Stimulated activated CD8-positive, alpha-beta memory T cell treated with anti-CD3 and anti-CD28 coated beads, Interleukin-4, amount 100 ng/mL, for 24 hours (primary cell): ENCODE measurements at regions not wholly inside any gene's neighbourhood (a gene's known extent, or its start where the extent isn't known, plus 50 kb on each side); places are given as distances from the start of the nearest gene placed in this dataset.

ENCODE experiments used
- DNase-seq: peaks from one replicate; pipeline ENCODE4 v3.0.0-alpha.2; 2020; ENCODE audit warnings: low read depth

DNA sequence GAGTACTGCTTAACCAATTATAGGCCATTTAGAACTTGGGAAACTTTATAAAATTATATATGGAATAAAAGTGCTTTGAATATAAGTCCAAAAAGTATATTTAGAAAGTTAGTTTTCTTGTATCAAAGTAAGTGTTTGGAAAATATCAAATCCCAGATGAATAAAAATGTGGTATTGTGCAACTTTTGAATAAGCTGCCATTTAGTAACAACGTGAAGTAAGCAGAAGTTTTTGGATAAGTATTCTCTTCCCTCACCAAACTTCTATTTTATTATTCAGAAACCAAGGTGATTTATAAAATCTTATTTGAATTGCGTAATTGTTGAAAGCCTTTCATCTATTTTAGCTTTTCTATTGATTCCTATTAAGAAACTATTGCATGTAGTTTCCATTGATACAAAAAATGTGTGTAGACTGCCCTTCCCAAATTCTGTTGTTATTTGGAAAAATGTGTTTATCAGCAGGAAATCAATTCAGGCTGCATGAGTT lies 806.2 kb downstream of the NSUN3 start:
- no peak for DNase-seq

DNA sequence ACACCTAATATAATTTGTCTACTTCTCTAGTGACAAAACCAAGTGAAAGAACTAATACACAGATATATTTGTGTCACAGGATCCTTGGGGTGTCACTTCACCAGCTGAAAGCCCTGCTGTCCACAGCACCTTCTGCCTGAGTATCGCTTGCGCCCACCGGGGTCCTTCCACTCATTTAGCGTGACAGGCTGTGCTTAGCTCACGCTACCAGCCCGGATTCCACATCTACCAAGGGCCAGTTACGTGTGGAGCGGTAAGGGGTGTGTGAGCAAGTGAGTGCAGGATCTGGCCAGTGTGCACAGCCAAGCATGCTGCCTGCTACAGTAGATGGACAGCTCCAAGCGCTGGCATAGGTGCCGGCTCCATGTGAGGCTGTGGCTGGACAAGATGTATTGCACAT lies 810.9 kb downstream of the NSUN3 start:
- no peak for DNase-seq

DNA sequence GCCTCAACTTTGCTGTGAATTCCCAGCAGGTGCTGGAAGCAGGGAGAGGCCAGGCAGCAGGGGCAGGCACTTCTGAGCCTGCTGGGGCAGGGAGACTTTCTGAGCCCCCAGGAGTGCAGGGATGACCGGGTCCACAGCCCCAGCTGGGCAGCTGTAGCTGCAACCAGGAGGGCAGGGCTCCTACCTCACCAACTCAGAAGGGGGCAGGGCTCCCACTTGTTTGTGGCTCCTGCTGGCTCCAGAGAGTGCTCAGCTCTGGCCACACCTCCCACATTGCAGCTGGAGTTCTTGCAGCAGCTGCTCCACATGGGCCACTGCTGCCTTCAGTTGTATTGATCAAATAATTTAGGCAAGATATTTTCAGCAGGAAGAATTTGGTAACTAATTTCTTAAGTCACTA lies 812.3 kb downstream of the NSUN3 start:
- DNase-seq, result no peak

DNA sequence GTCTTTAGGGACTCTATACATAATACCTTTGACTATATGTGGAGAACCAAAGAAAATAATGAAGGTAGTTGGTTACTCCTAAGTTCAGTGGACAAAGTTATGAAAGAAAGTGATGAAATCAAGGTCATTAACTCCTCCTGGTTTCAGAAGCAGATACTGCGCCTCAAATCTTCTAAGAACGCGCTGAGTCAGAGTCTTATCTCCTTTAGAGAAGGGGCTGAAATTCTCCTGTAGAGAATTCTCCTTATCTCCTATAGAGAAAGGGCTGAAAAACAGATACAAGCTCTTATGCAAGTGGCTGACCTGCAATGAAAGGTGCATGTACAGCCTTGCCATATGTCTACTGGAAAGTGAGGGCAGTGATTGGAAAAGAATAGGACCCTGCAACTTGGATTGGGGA lies 824.2 kb downstream of the NSUN3 start:
- no peak for DNase-seq

DNA sequence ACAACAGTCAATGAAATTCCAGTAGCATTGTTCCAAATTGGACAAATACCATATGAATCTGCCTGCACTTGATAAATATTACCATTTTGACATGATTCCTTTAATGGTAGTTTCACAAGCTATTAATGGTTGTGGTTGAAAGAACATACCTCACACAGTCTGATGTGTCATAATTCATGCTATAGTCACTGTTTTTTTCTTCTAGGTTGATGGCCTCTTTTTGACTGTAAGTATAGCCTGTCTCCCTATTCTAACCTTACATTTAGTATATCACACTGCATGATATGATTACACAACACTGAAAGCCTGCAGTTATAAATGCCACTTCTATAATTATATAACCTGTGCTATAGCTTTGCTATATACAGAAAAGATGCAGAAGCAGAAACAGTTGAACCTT lies 834.1 kb downstream of the NSUN3 start:
- no peak for DNase-seq

DNA sequence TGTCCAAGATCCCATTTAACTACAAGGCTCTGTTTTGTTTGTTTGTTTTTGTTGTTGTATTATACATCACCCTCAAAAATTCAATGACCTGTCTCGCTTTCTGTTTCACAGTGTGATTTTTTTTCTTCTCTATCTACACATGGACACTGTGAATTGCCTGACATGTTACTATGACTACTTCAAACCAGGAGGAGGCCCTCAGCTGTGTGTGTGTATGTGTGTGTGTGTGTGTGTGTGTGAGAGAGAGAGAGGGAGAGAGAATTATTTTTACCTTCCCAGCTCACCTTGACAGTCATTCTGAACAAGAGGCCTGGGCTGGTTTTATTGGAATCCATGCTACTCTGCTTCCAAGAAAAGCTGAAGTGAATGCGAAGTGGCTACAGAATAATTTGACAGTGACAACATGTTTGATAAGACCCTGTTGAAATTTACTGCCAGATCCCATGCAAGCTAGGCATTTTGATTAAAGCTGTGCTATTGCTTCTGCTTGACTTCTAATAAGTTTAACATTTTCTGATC lies 841.4 kb downstream of the NSUN3 start:
- no peak for DNase-seq

DNA sequence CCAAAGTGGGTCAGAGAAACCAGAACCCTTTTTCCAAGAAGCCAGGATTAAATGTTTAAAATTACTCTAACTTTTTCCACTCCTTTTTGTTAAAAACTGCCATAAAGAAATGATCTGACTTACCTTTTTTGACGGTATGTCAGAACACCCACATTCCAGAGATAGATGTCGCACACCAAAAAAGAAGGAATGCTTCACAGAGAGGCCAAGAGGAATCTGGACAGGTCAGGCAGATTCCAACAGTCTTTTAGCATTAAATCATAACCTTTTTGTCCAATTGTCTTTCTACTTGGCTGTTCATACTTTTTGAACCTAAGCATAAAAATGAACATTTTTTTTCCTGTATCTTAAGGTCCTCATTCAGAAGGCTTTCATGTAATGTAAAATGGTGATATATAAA lies 846.9 kb downstream of the NSUN3 start:
- no peak for DNase-seq

DNA sequence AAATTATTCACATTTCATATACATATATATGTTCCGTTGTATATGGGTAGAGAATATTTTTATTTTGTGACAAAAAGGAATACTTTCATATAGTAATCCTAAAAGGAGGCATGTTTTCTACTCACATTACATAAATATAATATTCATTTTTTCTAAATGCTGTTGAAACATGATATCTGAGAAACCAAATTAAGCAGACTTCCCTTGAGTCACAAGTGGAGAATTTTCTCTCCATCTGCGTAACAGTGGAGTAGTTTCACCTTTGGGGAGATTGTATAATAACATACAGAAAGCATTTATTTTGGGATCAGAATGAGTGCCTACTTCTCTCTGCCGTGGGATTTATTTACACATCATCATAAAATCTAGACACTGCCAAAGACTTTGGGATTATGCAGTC lies 849.8 kb downstream of the NSUN3 start:
- DNase-seq, result no peak

DNA sequence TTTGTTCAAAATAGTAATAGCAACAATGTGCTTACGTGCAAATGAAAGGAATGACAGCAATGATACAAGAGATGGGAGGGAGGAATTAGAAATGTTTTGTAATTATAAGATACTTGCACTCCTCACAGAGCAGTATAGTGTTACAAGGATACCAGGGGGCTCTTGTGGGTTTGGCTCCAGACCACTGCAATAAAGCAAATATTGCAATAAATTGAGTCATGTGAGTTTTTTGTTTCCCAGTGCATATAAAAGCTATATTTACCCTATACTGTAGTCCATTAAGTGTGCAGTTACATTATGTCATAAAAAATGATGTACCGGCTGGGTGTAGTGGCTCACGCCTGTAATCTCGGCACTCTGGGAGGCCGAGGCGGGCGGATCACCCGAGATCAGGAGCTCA lies 864.3 kb downstream of the NSUN3 start:
- no peak for DNase-seq

DNA sequence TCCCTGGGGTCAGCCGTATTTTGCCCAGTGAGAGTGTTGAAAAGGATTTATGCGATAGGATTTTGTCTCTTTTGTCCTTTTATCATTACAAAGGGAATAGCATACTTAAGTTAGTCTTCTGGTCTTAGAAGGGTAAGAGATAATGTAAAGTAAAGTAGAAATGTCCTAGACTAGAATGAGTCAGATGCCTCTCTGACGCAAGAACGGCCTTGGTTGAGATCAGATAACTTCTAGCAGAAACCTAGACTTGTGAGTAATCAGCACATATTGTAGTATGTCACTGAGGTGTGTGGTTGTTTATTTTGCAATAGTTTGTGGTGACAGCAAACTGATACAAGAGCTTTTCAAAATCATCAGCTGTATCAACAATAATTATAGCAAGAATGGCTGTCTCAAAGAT lies 866.1 kb downstream of the NSUN3 start:
- no peak for DNase-seq

DNA sequence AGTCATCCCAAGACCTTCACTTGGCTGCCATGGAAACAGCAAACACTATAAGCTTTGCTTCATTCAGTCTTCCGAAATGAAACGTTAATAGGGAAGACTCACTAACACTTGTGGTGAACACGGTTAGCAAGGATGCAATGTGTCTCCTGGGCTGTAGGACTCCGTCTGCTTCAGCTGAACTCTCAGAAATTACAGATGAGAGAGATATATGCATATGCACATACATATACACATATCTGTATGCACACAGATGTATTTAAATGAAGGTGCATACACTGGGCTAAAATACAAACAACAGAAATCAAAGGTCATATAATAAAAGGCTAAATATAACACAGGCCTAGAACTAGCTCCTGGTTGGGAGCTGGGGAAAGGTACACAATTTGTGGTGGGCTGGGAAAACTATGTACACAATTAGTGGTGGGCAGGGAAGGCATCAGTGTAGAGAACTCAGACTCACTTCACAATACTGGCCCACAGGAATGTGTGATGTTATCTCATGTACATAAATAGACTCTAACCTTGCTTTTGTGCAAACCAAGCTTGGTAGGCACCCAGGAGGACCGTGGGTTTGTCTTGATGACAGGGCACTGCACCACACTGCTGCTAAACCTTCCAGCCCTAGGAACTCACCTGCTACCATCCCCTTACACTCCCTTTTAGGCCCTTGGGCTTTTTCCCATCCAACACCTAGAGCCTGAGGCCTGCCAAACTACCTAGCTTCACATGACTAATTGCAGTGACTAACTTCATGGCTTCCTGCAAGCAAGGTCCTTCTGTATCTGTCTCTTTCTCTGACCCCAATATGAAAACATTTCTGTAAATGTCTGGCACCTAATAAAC lies 873.1 kb downstream of the NSUN3 start:
- no peak for DNase-seq

DNA sequence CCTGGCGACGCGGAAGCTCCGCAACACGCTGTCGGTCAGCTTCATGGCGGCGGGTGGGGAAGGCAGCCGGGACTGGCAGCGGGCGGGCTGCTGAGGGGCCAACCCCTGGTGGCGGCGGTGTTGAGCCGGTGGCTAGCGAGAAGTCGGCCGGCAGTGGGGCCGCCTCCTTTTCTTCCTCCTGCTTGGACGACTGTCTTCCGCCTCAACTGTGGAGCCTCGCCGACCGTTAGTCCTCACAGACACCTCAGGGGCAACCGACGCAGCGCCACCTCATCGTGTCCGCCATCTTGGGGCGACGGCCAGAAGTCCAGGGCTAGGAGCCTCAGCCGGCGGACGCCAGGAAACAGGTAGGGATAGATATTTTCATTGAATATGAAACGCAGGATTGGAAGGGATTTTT lies 875.1 kb downstream of the NSUN3 start:
- no peak for DNase-seq

DNA sequence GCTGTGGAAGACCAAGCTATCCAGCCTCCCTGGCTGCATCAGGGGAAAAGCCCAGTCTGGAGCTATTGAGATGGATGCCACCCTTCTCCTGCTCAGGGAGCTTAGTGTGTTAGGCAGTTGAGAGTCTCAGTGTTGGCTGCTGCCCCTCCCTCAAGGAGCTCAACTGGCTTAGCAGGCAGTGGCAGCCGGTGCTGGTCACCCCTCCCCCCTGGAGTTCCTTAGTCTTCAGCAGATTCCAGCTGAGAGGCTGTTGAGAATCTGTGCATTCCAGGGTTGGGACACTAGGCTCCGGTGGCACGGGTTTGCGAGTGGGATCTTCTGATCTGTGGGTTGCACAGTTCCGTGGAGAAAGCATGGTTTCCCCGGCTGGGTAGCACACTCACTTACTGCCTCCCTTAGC lies 883.8 kb downstream of the NSUN3 start:
- no peak for DNase-seq

DNA sequence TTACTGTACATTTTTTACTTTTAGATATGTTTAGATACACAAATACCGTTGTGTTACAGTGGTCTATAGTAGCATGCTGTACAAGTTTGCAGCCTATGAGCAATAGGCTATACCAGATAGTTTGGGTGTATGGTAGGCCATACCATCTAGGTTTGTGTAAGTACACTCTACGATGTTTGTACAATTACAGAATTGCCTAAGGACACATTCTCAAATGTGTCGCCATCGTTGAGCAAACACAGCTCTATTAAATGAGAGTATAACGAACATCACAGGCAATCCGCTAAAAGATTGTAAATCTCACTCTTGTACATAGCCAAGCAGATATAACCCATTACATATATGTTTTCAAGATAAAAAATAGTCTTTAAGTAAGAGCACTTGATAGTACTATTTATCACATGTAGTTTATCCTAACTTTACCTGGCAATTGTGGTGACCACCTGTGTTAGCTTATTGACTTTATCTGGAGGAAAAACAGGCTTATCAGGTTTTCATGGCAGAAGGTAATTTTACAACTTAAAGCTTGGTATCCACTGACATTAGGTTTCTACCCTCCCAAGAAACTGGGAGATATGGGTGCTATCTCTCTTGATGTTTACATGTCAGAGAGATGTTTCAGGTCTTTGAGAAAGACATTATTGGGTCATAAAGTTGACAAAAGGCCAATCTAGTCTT lies 898.7 kb downstream of the NSUN3 start:
- no peak for DNase-seq

DNA sequence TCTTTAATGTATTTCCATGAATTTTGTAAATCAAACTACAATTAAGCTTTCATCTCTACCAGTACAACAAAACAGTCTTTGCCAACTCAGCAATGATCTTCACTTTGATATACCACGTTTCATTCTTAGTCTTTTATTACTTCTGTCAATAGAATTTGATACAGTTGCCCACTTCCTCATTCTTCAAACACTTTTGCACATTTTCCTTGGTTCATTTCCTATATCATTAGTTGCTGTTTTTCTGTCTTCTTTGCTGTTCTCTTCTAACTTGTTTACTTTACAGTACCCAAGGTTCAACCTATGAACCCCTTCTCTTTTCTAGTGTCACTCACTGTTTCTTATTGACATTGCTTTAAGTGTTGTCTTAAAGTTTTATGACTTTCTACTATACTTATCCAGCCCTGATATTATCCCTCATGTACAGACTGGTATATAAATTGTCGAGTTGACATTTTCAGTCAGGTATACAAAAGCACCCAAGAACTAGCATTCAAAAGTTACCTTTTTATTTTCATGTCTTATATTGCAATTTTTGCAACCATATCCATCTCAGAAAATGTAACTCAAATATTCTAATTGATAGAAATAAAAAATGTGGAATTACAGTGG lies 903.1 kb downstream of the NSUN3 start:
- no peak for DNase-seq

DNA sequence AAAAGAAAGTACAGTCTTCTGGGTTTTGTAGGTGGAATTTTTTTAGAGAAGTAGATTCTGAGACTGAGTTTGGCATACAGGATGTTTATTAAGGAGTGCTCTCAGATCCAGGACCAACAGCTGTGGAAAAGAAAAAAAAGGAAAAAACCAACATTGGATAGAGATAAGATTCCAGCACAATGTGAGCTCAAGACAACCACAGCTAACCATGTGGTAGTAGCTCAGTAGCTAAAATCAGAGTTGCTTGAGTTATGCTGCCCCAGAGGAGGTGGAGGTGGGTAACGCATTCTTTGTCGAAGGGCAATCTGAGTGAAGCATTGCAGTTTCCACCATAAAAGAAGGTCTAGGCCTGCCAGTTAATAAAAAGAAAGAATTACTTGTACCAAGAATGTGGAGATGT lies 904.3 kb downstream of the NSUN3 start:
- no peak for DNase-seq

DNA sequence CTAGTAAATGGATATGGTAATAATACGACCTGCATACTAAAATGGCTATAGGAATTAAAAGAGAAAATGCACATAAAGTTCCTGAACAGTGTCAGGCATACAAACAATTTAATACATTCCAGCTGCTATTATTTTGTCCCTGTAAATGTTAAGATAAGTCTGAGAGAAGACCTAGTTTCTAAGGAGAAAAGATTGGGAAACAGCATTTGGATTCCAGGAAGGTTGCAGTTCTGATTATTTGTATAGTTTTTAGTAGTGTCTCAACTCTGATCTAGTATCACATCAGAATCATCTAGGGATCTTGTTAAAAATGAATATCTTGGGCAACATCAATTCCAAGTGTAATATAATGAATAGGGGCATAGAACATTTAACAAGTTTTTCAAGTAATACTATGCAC lies 905.7 kb downstream of the NSUN3 start:
- DNase-seq, result no peak

DNA sequence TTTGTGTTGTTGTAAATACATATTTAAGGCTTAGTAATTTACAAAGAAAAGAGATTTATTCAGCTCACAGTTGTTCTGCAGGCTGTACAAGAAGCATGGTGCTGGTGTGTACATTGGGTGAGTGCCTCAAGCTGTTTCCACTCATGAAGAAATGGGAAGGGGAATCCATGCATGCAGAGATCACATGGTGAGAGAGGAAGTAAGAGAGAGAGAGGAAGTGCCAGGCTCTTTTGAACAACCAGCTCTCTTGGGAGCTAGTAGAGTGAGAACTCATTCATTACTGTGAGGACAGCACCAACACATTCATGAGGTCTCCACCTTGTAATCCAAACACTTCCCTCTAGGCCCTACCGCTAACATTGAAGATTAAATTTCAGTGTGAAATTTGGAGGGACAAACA lies 909.2 kb downstream of the NSUN3 start:
- no peak for DNase-seq

DNA sequence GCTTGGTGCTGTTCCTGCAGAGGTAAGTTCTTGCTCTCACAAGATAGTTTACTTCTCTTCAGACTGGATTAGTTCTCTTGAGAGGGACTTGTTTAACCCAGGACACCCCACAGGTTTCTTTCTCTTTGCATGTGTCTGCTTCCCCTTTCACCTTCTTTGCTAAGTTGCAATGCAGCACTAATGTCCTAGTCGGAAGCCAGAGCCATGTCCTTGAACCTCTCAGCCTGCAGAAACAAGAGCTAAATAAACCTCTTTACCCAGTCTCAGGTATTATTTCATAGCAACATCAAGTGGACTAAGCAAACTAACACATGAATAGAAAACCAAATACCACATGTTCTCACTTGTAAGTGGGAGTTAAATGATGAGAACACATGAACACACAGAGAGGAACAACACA lies 915.2 kb downstream of the NSUN3 start:
- no peak for DNase-seq

DNA sequence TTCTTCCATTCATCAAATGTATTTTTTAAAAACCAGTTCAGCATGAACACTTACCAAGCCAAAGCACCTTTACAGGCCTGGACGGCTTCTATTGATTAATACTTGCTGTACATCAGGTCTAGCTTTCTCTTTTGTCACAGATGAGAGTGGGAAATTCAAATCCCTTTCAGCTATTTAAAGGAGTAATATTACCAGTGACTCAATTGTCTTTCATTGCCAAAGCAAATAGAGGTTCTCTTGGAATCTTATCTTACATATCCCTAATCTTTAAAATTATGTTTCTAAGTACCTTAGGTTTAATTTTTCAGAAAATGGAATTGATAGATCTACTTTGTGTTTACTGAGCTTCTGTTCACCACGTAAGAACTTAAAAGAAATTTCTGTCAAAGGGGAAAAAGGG lies 922.9 kb downstream of the NSUN3 start:
- no peak for DNase-seq

DNA sequence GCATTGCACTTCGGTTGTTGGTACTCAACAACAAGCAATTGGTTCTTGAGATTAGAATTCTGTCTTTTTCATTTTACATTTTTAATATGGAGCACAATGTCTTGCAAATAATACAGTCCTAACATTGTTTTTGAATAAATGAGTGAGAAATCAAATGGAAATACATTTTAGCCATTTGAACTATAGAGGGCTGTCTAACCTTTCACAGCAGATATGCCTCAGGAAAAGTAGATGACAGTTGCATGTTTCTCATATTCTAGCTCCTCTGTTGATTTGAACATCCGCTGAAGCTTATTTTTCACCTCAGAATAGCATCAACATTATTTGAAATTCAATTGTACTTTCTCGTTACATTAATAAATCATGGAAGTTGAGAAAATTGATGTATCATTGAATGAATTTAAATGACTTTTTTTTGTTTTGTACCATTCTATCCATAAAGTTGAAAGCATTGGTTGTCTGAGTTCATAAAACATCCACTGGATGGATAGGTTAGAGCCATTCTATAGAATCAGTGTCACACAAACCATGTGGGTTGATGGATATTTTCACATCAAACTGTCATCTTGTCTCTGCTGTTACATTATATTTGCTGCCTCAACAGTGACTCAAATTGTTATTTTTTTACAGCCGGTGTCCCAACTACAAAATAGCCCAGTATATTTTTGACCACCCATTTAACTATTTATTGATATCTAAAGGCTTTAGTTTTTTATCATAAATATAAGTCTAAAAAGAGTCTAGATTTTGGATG lies 928.3 kb downstream of the NSUN3 start:
- DNase-seq, result no peak

DNA sequence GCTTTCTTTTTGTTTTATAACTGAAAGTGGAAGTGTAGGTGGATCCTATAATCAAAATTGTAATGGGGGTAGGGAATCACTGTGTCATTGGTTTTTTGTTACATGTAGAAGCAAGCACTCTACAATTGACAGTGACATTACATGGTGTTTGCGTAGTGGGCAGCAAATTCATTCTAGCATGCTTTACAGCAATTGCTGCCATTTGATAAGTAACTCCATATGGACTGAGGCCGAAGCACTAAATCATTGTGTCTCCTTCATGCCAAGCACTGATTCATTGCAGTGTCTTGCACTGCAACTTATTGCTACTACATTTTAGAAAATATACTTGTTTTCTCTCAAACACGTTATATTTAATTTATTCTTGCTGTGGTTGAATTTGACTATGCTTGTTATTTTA lies 933.9 kb downstream of the NSUN3 start:
- no peak for DNase-seq
